ENCODE measurements at regions not wholly inside any gene's neighbourhood (a gene's known extent, or its start where the extent isn't known, plus 50 kb on each side); places are given as distances from the start of the nearest gene placed in this dataset.

GRCh38 chr4:180953572-180953971, 1289.6 kb upstream of the TENM3 start:
- Histone ChIP-seq H3K4me3 (no peak overlapping the region), H3K4me1 (ENCODE audit: control insufficient read depth, insufficient read depth, low read length) (no peaks in the 10 kb centered on the region), H3K27ac (ENCODE audit: control insufficient read depth, insufficient read depth) (no peak overlapping the region), H3K79me2 (ENCODE audit: control insufficient read depth, insufficient read depth, low read length) (no peaks in the 10 kb centered on the region), H3K9ac (ENCODE audit: control insufficient read depth, insufficient read depth, low read length) (no peak overlapping the region), H3K27me3 (replicated peaks in 1 of 2; ENCODE audit: control insufficient read depth in 2 of 2, insufficient read depth in 2 of 2, low read length in 1 of 2) (no peaks in the 10 kb centered on the region), H2AFZ (ENCODE audit: control insufficient read depth, low read depth, low read length) (no peak overlapping the region), H3K9me3 (replicated peaks; ENCODE audit: control insufficient read depth, insufficient read depth, low read length) (no peaks in the 10 kb centered on the region), H4K20me1 (ENCODE audit: control insufficient read depth, insufficient read depth) (no peaks in the 10 kb centered on the region), H3K4me2 (ENCODE audit: control insufficient read depth, insufficient read depth) (no peak overlapping the region), H3K36me3 (ENCODE audit: control insufficient read depth in 2 of 2, insufficient read depth in 2 of 2, low read length in 1 of 2) (no peaks in the 10 kb centered on the region)
- FAIRE-seq (no peak), DNase-seq (ENCODE audit: low read depth, low spot score) (no peak), ATAC-seq (peak; percentile 38; the same call in 1 of the 3 replicates)
- WGBS (ENCODE audit: insufficient coverage, insufficient replicate concordance, low lambda C conversion rate, missing lambda C conversion rate): 33% methylated on average over 4 of the region's 4 CpGs
- BruUV-seq (replicated peaks): no TSS peak
- TF ChIP-seq MAX (IDR thresholded peaks at IDR 0.05; ENCODE audit: low read depth, low read length): no peak
- TF ChIP-seq RAD21 (IDR thresholded peaks at IDR 0.05; ENCODE audit: insufficient read depth, low read depth, low read length): 0 out of 2 replicates have a peak, but pooled peaks have one; percentile 22
- peak; percentile 7 to 15 (median 14); a peak in 2 of 6 replicates for TF ChIP-seq CTCF (IDR thresholded peaks at IDR 0.05 in 2 of 3, conservative IDR thresholded peaks at IDR 0.05 in 1 of 3; ENCODE audit: control insufficient read depth in 2 of 3, extremely low read depth in 1 of 3, insufficient read depth in 1 of 3, low read depth in 3 of 3, low read length in 3 of 3)
- SMC1A ChIA-PET (ENCODE audit: uncharacterized antibody, unreplicated experiment): no interaction called here
- in situ Hi-C loops (cut with MboI): no loop called here
- RAD21 ChIA-PET (ENCODE audit: unreplicated experiment): interaction anchor here (1.1 kb wide), 1 partner anchor 21 kb away, joined by 3 read pairs; no protein-coding TSS in a partner anchor
- CTCF ChIA-PET: interaction anchor here (0.6 to 1.1 kb wide), 2 partner anchors 17 to 1819 kb away, joined by 3 read pairs; no protein-coding TSS in a partner anchor
- intact Hi-C loops (cut with micrococcal nuclease; ENCODE audit: unreplicated experiment): no loop called here
- POLR2A ChIA-PET: no interaction called here

GRCh38 chr4:180960743-180961401, 1282.3 kb upstream of the TENM3 start:
- WGBS (ENCODE audit: insufficient coverage, insufficient replicate concordance, low lambda C conversion rate, missing lambda C conversion rate): 57% methylated on average over 4 of the region's 4 CpGs
- Histone ChIP-seq H3K27me3 (replicated peaks in 1 of 2; ENCODE audit: control insufficient read depth in 2 of 2, insufficient read depth in 2 of 2, low read length in 1 of 2) (no peaks in the 10 kb centered on the region), H3K9me3 (replicated peaks; ENCODE audit: control insufficient read depth, insufficient read depth, low read length) (no peaks in the 10 kb centered on the region), H2AFZ (ENCODE audit: control insufficient read depth, low read depth, low read length) (no peak overlapping the region), H3K79me2 (ENCODE audit: control insufficient read depth, insufficient read depth, low read length) (no peaks in the 10 kb centered on the region), H3K4me2 (ENCODE audit: control insufficient read depth, insufficient read depth) (no peak overlapping the region), H4K20me1 (ENCODE audit: control insufficient read depth, insufficient read depth) (no peaks in the 10 kb centered on the region), H3K4me1 (ENCODE audit: control insufficient read depth, insufficient read depth, low read length) (no peaks in the 10 kb centered on the region), H3K4me3 (no peak overlapping the region), H3K9ac (ENCODE audit: control insufficient read depth, insufficient read depth, low read length) (no peak overlapping the region), H3K36me3 (ENCODE audit: control insufficient read depth in 2 of 2, insufficient read depth in 2 of 2, low read length in 1 of 2) (no peaks in the 10 kb centered on the region), H3K27ac (ENCODE audit: control insufficient read depth, insufficient read depth) (no peak overlapping the region)
- no TSS peak for BruUV-seq (replicated peaks)
- FAIRE-seq (no peak), DNase-seq (ENCODE audit: low read depth, low spot score) (no peak), ATAC-seq (no peak)
- SMC1A ChIA-PET (ENCODE audit: uncharacterized antibody, unreplicated experiment): no interaction called here
- in situ Hi-C loops (cut with MboI): no loop called here
- POLR2A ChIA-PET: no interaction called here
- RAD21 ChIA-PET (ENCODE audit: unreplicated experiment): no interaction called here
- intact Hi-C loops (cut with micrococcal nuclease; ENCODE audit: unreplicated experiment): no loop called here
- CTCF ChIA-PET: interaction anchor here (1.0 to 1.2 kb wide), 2 partner anchors 16 to 30 kb away, joined by 3 read pairs; no protein-coding TSS in a partner anchor
- TF ChIP-seq USF2 (IDR thresholded peaks at IDR 0.05; ENCODE audit: borderline replicate concordance, low read depth, low read length): no peak
- no peak for TF ChIP-seq KAT2A (conservative IDR thresholded peaks at IDR 0.05; ENCODE audit: control insufficient read depth, low read depth, low read length)
- no peak for TF ChIP-seq MEF2B (IDR thresholded peaks at IDR 0.05; ENCODE audit: partially characterized antibody, poor library complexity, severe bottlenecking)
- TF ChIP-seq TARDBP (IDR thresholded peaks at IDR 0.05; ENCODE audit: borderline replicate concordance): no peak
- no peak for TF ChIP-seq ATF2 (IDR thresholded peaks at IDR 0.05; ENCODE audit: low read length)
- TF ChIP-seq BMI1 (IDR thresholded peaks at IDR 0.05; ENCODE audit: borderline replicate concordance): no peak

All from GM12878 (cell line).